ENCODE measurements at regions not wholly inside any gene's neighbourhood (a gene's known extent, or its start where the extent isn't known, plus 50 kb on each side); places are given as distances from the start of the nearest gene placed in this dataset.

GRCh38 chr2:198587240-198587639, 782.8 kb downstream of the PLCL1 start:
- no peaks in the 10 kb centered on the region for H3K36me3 ChIP-seq (ENCODE audit: control insufficient read depth in 4 of 4, insufficient read depth in 4 of 4, low read length in 4 of 4)
- H3K27me3 ChIP-seq (ENCODE audit: control insufficient read depth in 3 of 3, insufficient read depth in 3 of 3, low read length in 2 of 3): no peaks in the 10 kb centered on the region
- peaks cover 0 to 21% (median 0%) of the 10 kb centered on the region in 5 donors for H3K4me1 ChIP-seq (ENCODE audit: control insufficient read depth in 5 of 5, insufficient read depth in 5 of 5, low read length in 5 of 5)
- 62 to 78% methylated on average over 7 of the region's 7 CpGs for WGBS, 2 donors
- DNase-seq: peak; percentile 30 to 73 (median 45)
- no peak for TF ChIP-seq CTCF (IDR thresholded peaks at IDR 0.05; ENCODE audit: control extremely low read depth, extremely low read depth)
- H3K9ac ChIP-seq (ENCODE audit: insufficient read depth in 1 of 2, low read length in 2 of 2): no peak overlapping the region
- no peak overlapping the region for H3K4me3 ChIP-seq
- no peak overlapping the region for H3K27ac ChIP-seq (ENCODE audit: low read depth in 1 of 2, low read length in 1 of 2)
- ATAC-seq (ENCODE audit: insufficient read depth, low FRiP score): no peak
- no peaks in the 10 kb centered on the region for H3K9me3 ChIP-seq (ENCODE audit: control insufficient read depth in 4 of 4, insufficient read depth in 3 of 4, low read length in 3 of 4)

GRCh38 chr2:198571393-198571792, 767.0 kb downstream of the PLCL1 start:
- Histone ChIP-seq H3K9ac (ENCODE audit: insufficient read depth in 1 of 2, low read length in 2 of 2) (no peak overlapping the region), H3K4me3 (no peak overlapping the region), H3K9me3 (ENCODE audit: control insufficient read depth in 4 of 4, insufficient read depth in 3 of 4, low read length in 3 of 4) (peaks cover 0 to 4% (median 0%) of the 10 kb centered on the region in 4 donors), H3K4me1 (ENCODE audit: control insufficient read depth in 5 of 5, insufficient read depth in 5 of 5, low read length in 5 of 5) (no peaks in the 10 kb centered on the region), H3K27ac (ENCODE audit: low read depth in 1 of 2, low read length in 1 of 2) (no peak overlapping the region), H3K36me3 (ENCODE audit: control insufficient read depth in 4 of 4, insufficient read depth in 4 of 4, low read length in 4 of 4) (no peaks in the 10 kb centered on the region), H3K27me3 (ENCODE audit: control insufficient read depth in 3 of 3, insufficient read depth in 3 of 3, low read length in 2 of 3) (no peaks in the 10 kb centered on the region)
- DNase-seq: no peak
- 30 to 54% methylated on average over 4 of the region's 4 CpGs for WGBS, 2 donors
- TF ChIP-seq CTCF (IDR thresholded peaks at IDR 0.05; ENCODE audit: control extremely low read depth, extremely low read depth): no peak
- no peak for ATAC-seq (ENCODE audit: insufficient read depth, low FRiP score)

- no peak for TF ChIP-seq CTCF (IDR thresholded peaks at IDR 0.05; ENCODE audit: control extremely low read depth, extremely low read depth)
- DNase-seq (no peak), ATAC-seq (ENCODE audit: insufficient read depth, low FRiP score) (no peak)
- H3K36me3 ChIP-seq (ENCODE audit: control insufficient read depth in 4 of 4, insufficient read depth in 4 of 4, low read length in 4 of 4): no peaks in the 10 kb centered on the region
- H3K4me1 ChIP-seq (ENCODE audit: control insufficient read depth in 5 of 5, insufficient read depth in 5 of 5, low read length in 5 of 5): no peaks in the 10 kb centered on the region
- WGBS, 2 donors: 81 to 85% methylated on average over 2 of the region's 2 CpGs
- no peaks in the 10 kb centered on the region for H3K9me3 ChIP-seq (ENCODE audit: control insufficient read depth in 4 of 4, insufficient read depth in 3 of 4, low read length in 3 of 4)
- no peak overlapping the region for H3K27ac ChIP-seq (ENCODE audit: low read depth in 1 of 2, low read length in 1 of 2)
- H3K27me3 ChIP-seq (ENCODE audit: control insufficient read depth in 3 of 3, insufficient read depth in 3 of 3, low read length in 2 of 3): no peaks in the 10 kb centered on the region
- no peak overlapping the region for H3K4me3 ChIP-seq
- H3K9ac ChIP-seq (ENCODE audit: insufficient read depth in 1 of 2, low read length in 2 of 2): no peak overlapping the region
Observed at GRCh38 chr2:198558176-198558575, 753.8 kb downstream of the PLCL1 start.

GRCh38 chr2:198546122-198546521, 741.7 kb downstream of the PLCL1 start:
- H3K36me3 ChIP-seq (ENCODE audit: control insufficient read depth in 4 of 4, insufficient read depth in 4 of 4, low read length in 4 of 4): no peaks in the 10 kb centered on the region
- ATAC-seq (ENCODE audit: insufficient read depth, low FRiP score) (no peak), DNase-seq (peak in 2 of 3 donors; percentile 86 to 91)
- no peak overlapping the region for H3K27ac ChIP-seq (ENCODE audit: low read depth in 1 of 2, low read length in 1 of 2)
- H3K9ac ChIP-seq (ENCODE audit: insufficient read depth in 1 of 2, low read length in 2 of 2): no peak overlapping the region
- H3K27me3 ChIP-seq (ENCODE audit: control insufficient read depth in 3 of 3, insufficient read depth in 3 of 3, low read length in 2 of 3): no peaks in the 10 kb centered on the region
- 14 to 36% methylated on average over 2 of the region's 2 CpGs for WGBS, 2 donors
- H3K4me3 ChIP-seq: no peak overlapping the region
- H3K4me1 ChIP-seq (ENCODE audit: control insufficient read depth in 5 of 5, insufficient read depth in 5 of 5, low read length in 5 of 5): peaks cover 0 to 26% (median 5%) of the 10 kb centered on the region in 5 donors
- TF ChIP-seq CTCF (IDR thresholded peaks at IDR 0.05; ENCODE audit: control extremely low read depth, extremely low read depth): no peak
- H3K9me3 ChIP-seq (ENCODE audit: control insufficient read depth in 4 of 4, insufficient read depth in 3 of 4, low read length in 3 of 4): no peaks in the 10 kb centered on the region
